ENCODE measurements at regions not wholly inside any gene's neighbourhood (a gene's known extent, or its start where the extent isn't known, plus 50 kb on each side); places are given as distances from the start of the nearest gene placed in this dataset.

DNA sequence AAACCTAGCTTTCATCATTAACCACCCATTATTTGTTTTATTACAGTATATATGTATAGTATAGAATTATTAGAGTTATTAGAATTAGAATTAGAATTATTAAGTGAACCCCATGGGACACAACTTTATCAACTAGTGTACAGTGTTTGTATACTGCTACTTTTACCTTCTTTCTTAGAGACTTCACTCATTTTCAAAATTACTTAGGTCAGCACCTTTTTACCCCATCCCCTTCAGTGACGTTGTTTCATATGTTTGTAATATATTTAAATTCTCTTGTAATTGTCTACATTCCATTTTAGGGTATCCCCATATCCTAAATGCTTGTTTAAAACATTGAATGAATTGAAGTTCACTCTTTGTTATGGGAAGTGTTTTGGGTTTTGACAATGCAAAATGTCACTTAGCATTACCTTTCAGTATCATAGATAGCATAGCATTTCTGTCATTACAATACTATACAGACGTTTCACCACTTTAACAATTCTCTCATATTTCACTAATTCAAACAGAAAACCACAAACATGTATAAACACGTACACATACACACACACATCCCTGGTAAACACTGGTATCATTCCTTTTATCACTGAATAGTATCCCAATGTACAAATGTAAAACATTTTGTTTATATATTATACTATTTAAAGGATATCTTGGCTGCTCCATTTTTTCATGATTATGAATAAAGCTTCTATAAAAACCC is 229.9 kb upstream of the MAGI2 start:
- TF ChIP-seq, protein P1, sequence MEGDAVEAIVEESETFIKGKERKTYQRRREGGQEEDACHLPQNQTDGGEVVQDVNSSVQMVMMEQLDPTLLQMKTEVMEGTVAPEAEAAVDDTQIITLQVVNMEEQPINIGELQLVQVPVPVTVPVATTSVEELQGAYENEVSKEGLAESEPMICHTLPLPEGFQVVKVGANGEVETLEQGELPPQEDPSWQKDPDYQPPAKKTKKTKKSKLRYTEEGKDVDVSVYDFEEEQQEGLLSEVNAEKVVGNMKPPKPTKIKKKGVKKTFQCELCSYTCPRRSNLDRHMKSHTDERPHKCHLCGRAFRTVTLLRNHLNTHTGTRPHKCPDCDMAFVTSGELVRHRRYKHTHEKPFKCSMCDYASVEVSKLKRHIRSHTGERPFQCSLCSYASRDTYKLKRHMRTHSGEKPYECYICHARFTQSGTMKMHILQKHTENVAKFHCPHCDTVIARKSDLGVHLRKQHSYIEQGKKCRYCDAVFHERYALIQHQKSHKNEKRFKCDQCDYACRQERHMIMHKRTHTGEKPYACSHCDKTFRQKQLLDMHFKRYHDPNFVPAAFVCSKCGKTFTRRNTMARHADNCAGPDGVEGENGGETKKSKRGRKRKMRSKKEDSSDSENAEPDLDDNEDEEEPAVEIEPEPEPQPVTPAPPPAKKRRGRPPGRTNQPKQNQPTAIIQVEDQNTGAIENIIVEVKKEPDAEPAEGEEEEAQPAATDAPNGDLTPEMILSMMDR (IDR thresholded peaks at IDR 0.05), result no peak
- TF ChIP-seq POLR2A (IDR thresholded peaks at IDR 0.05), result no peak

Data from right lobe of liver (tissue), 4 donors.